Islet of Langerhans (tissue), 1 donor: ENCODE measurements at regions not wholly inside any gene's neighbourhood (a gene's known extent, or its start where the extent isn't known, plus 50 kb on each side); places are given as distances from the start of the nearest gene placed in this dataset.
"Not testable (repeated sequence)": the region's sequence is repeated elsewhere in the genome, so short reads cannot be mapped to it uniquely, and the experiment has no call there.

Experiments used
- FAIRE-seq: peaks from one replicate; lab custom pipeline; 2011; peaks lifted over from hg19 to GRCh38; lab: Jason Lieb, UNC

DNA sequence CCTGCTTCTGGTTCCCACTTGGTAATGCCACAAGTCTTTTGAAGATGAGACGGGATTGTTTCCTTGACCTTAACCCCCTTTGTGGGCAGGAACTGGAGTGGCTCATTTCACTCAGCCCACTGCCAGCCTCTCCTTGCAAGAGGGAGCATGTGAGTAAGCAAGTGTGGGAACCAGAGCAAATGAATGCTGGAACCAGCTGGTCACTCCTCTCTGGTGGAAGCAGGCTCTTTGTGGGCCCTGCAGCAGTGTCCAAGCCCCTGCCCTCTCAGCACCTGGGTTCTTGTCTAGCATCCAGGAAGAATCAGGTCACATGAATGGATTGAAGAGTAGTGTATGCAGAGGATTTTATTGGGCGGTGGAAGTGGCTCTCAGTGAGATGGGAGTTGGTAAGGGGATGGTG, 944.5 kb downstream of the QKI start:
- FAIRE-seq, result no peak

DNA sequence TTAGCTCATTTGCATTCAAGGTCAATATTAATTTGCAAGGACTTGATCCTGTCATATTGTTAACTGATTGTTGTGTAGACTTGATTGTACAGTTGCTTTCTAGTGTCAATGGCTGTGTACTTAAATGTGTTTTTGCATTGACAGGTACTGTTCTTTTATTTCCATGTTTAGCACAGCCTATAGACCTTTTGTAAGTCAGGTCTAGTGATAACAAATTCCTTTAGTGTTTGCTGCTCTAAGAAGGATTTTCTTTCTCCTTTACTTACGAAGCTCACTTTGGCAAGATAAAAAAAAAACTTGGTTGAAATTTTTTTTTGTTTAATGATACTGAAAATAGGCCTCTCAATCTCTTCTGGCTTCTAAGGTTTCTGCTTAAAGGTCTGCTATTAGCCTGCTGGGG, 942.3 kb downstream of the QKI start:
- FAIRE-seq, result no peak

DNA sequence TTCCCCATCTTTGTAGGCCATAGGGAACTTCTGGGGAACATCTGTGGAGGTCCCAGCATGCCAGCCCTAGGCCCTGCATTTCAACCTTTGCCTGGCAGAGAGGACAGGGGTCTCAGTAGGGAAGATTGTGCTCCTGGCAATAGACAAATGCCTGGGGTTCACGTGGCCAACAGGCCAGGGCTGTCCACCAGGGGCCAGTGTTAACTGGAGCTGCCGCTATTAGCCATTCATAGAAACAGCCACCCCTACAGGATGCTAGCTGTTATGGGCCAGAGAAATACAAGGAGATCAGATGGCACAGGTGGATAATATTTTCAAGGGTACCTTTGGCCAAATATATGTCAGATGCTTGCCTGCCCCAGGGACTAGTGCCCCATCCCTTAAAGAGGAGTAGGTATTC, 932.9 kb downstream of the QKI start:
- FAIRE-seq, result no peak

DNA sequence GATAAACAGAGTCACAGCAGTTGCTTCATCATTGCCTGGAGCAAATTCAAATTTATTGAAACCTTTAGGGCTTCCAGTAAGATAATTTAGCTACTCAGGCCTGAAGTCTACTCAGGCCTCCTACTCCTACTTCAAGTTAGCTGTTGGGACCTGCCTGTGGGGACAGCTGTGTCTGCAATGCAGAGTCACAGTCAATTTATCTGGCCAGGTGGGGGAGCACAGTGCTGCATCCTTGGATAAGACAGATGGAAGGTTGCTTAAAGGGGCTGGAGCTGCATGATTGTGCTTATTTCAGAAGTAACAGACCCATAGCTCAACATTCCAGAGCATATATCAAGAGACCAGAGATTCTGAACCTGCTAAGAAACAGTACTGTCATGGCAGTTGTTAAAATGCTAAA, 932.1 kb downstream of the QKI start:
- no peak for FAIRE-seq

DNA sequence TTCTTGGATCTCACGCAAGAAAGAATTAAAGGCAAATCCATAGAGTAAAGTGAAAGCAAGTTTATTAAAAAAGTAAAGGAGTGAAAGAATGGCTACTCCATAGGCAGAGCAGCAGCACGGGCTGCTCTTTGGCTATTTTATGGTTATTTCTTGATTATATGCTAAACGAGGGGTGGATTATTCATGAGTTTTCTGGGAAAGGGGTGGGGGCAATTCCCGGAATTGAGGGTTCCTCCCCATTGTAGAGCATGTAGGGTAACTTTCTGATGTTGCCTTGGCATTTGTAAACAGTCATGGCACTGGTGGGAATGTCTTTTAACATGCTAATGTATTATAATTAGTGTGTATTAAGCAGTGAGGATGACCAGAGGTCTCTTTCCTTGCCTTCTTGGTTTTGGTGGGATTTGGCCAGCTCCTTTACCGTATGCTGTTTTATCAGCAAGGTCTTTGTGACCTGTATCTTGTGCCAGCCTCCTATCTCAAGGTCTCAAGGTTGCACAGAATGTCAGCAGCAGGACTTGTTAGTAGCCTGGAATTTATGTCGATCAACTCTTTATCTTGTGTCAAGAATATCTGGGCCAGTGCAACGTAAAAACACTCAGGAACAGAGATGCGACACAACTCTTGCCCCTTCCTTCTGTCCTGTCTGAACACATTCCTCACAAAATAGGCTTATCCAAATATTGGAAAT, 931.4 kb downstream of the QKI start:
- FAIRE-seq, result no peak

DNA sequence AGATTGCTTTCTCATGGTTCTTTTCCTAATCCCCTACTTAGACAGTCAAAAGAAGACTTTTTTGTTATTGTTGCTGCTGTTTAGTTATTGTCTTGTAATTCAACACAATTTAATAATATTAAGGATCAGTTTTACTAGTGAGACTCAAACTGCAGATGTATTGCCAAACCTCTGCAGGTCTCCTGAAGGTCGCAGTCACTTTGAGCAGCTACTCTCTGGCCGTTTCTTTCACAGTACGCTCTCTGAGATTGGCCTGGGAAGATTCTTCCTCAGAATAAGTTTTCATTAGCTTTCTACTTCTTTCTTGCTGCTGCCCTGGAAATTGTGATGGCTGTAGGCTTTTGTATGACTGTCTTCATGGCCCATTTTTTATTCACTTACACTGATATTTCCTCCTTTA, 930.8 kb downstream of the QKI start:
- FAIRE-seq, result no peak

DNA sequence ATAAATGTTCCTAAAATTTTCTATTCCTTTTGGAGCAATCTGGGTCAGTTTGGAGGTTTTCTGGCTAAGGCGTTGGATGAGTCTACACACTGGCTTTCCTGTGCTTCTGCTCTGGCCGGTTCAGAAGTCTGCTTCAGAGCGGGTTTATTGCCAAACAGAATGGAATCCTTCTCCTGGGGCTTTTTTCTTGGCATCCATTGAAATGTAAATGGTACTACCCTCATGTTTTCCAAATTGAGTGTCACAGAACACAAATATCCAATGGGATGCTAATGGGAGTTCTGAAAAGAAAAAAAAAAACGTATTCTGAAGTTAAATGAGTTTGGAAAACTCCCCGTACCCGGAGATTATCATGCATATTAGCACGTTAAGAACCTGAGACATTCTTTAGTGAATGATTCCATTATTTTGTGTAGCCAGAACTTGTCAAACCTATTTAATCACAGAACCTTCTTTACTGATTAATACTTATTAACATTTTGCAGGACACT, 930.3 kb downstream of the QKI start:
- FAIRE-seq, result no peak

DNA sequence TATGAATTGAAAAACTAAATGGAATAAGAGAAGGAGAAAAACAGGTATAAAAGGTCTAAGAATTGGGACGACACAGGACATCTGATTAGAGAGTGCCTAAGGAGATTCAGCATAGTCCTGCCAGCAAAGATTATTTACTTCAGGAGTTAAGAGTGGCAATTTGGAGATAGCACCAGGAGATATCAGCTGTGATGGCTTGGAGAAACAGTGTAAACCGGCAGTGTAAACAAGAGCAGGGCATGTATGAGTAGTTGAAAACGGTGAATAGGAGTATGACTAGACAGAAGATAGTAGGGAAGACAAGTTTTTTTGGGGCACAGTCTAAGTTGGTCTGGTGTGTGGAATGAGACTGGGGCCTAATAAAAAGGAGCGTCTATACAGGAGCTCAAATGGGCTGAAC, 924.9 kb downstream of the QKI start:
- not testable (repeated sequence) for FAIRE-seq

DNA sequence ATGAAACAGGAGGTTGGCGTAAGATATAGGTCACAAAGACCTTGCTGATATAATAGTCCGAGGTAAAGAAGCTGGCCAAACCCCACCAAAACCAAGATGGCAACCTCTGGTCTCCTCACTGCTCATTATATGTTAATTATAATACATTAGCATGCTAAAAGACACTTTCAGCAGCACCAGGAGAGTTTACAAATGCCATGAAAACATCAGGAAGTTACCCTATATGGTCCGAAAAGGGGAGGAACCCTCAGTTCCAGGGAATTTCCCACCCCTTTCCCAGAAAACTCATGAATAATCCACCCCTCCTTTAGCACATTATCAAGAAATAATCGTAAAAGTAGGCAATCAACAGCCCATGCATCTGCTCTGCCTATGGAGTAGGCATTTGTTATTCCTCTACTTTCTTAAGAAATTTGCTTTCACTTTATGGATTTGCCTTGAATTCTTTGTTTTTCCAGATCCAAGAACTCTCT, 923.4 kb downstream of the QKI start:
- no peak for FAIRE-seq

DNA sequence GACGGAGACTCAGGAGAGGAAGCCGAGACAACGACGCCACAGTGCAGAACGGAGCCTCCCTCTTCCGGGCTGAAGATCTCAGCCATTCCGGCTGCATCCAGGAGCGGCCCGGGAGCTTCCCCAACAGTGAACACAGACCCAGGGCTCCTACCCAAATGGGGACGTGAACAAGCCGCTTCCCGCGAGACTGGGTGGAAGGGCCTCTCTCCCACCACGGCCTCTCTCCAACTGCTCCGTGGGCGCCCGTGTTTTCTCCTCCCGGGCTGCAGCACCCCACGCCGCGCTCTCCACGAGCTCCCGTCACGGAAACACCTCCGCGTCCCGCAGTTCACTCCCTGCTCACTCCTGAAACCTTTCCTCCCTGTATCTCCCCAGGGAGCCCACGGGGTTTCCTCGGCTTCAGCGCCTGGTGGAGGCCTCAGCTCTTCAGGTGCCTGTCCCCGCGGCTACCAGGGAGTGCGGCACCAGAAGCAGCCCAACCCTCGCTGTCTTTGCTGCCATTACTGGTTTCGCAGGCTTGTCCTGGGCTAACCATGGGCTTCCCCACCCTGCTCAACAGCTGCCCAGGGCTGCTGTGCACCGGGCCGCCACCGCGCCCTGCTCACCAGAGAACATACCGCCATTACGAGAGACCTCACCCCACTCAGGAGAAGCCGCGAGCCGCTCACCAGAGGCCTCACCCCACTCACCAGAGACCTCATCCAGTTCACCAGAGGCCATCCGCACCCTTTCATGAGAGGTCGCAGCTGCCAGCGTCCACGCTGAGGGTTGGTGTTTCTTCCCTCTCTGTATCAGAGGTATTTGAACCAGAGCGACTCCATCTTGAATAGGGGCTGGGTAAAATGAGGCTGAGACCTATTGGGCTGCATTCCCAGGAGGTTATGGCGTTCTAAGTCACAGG, 922.8 kb downstream of the QKI start:
- FAIRE-seq, result no peak

DNA sequence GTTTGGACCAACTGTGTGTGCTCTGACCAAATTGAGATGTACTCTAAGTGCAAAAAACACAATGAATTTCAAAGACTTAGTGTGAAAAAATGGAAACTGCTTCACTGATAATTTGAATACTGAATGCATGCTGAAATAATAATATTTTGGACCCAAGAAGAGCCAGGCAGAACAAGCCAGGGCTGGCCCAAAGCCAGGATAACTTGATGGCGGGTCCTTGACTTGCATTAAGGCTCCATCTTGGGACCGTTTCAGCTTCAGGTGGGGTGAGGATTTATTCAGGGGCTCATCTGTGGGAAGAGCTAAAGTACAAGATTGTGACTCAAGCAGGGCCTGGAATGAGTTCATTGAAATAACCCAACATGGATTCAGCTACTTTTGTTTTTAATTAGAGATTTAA, 921.9 kb downstream of the QKI start:
- no peak for FAIRE-seq

DNA sequence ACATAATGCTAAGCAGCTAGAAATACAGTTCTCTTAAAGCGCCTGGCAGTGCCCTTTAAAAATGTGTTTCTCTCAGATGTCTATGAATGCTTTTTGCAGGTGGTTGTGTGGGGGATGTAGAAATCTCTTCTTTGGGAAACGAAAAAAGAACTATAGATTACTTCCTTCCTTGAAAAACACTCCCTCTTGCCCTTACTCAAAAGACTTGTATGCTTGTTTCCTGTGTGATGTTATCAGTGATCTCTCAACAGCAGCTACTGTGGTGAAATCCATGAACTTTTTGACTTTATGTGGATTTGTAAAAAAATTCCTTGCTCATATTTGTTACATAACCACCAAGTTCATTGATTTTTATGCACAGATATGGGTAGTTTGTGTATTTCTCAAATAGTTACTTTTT, 916.5 kb downstream of the QKI start:
- FAIRE-seq, result no peak

DNA sequence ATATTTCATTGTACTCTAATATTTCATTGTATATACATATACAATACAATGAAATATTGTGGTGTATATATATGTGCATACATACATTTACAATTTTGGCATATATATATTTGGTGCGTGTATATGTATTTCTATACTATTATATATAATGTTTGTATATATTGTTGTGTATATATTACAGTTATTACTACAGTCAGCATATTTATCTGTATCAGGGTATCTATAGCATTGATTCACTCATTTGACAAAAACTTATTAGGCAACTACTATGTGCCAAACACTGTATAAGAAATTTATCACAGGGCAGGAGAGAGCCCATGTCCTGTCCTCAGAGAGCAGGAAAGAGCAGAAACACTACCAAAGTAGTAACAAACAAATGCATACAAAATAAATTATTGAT, 910.6 kb downstream of the QKI start:
- FAIRE-seq, result no peak

DNA sequence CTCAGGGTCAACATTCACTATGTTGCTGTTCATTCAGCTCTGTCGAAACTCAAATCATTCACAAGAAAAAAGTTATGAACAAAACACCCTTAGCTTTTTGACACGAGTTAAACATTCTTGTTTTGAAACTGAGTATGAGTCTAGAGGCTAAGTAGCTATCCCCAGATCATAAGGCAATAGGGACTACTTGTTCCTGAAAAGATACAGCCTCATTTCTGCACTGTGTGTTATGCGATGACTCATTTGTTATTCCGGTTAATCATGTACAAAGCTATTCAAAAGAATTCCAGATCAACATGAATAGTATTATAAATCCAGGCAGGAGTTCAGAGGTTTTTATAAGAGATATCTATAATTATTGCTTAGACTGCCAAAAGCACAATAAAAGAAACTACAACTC, 908.0 kb downstream of the QKI start:
- no peak for FAIRE-seq

DNA sequence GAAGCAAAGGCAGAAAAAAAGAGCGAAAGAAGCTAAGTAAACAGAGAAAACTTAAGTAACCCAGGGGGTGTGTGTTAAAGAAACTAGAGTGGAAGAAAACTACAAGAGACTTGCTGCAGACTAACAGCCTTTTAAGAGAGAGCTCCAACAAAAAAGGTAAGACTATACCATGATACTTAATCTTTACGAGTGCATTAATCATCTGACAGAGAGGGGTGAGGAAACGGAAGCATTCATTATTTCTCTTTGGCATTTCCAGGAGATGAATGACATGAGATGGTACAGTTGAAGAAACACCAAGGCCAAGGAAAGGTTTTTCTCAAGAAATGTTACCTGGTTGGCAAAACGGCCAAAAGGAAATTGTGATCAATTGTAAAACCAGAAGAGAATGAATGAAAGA, 906.8 kb downstream of the QKI start:
- no peak for FAIRE-seq

DNA sequence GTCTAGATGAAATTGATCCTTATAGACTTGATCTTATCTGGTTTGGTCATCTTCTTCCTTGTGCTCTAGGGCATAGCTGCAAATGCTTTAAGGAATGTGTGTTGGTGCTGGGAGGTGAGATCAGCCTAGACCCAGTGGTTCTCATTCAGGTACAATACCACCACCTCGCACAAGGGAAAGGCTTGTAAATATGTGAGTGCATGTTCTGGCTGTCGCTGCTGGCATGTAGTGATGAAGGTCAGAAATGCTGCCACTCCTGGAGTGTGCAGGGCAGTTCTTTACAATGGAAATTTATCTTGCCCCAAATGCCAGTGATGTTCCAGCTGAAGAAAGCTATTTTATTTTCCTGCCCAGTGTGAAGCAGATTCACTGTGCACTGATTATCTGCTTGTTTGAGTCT, 900.9 kb downstream of the QKI start:
- FAIRE-seq, result no peak

DNA sequence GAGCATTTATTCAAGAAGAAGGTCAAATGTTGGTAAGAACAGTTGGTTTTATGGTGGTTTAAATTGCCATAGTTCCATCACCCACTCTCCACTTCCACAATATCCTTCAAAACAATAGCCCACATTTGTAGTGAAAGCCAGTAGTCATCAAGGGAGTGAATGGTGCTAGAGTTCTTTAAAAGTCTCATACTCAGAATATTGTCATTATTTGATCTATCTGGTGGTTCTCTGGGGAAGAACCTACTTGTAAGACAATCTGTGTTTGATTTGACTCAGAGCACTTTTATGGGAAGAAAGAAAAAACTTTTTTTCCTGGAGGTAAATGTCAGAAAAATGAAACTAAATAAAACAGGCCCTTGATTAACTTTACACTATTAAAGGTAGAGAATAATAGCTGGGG, 893.8 kb downstream of the QKI start:
- FAIRE-seq, result no peak

DNA sequence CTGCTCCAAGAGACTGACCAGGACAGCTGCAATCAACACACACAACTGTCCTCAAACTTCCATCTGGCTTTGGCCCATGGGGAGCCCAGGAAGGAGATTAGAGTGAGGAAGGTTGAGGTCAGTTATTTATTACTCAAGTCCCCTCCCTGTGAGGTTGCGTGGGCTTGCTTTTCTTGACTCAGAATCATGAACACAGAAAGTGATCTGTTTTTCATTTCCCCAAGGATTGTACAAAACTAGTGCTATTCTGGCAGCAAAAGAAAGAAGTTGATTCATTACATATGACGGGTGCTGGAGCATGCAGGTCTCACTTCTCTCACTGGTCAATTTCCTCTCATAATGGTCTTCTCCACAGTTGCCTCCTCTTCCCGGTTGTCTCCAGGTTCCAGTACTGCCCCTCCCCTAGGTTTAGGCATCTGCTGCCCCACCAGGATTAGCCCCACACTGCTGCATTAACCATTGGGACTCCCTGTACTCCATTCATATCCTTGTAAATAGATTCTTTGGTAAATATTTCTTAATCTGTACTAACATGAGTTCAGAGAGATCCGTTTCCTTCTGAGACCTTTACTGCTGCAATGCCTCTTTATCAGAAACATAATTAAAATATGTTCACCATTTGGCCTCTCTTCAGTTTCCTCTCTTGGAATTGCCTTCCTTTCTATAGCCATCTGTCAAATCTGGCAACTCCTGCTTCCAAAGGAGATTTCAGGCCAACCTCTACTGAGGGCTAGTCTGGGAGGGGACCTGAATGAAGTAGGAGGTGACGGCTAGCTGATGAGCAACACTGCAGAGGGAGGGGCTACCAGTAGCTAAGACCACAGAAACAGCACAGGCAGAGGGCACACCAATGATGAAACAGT, 888.8 kb downstream of the QKI start:
- no peak for FAIRE-seq

DNA sequence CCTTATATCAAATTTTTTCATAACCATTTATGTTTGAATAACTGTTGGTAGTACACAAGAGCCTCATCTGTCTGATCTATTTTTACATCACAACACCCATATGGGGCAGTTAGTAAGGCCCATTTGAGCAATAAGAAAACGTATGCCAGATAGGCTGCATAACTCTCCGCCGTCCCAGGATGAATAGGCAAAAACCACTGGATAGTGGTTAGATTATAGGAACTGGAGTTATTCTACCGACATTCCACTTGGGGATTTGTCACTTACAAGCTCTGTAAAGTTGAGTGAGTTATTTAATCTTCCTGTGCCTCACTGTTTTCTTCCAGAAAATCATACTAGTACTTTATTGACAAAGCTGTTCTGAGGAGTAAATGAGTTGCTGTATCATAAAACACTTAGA, 881.9 kb downstream of the QKI start:
- no peak for FAIRE-seq

DNA sequence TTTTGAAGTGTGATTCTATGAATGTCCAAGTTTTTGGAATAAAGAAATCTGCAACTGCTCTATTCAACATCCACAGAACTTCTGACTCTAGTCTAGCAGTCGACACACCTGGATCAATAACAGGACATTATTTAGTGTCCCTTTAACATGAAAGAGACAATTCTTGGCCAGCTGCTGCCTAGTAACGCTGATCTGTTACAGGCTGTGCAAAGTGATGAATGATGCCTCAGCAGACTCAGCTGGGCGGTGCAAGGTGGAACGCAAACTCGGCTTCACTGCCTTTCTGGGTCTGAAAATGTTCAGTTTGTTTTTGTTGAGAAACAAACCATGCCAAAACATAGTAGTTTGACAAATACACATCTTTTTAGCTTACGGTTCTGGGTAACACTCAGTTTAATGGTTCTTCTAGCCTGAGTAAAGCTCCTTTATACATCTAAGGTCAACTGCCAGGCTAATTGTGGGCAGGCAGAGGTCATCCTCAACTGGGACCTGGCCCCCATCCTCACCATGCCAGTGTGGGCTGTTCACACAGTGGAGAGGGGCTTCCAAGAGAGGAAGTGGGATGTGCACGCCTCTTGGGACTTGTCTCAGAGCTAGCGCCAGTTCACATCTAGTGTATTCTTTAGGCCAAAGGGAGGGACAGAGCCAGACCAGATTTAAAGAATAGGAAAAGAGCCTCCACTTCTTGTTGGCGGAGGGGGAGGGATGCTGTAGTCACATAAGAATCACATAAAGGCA, 879.7 kb downstream of the QKI start:
- FAIRE-seq, result no peak

DNA sequence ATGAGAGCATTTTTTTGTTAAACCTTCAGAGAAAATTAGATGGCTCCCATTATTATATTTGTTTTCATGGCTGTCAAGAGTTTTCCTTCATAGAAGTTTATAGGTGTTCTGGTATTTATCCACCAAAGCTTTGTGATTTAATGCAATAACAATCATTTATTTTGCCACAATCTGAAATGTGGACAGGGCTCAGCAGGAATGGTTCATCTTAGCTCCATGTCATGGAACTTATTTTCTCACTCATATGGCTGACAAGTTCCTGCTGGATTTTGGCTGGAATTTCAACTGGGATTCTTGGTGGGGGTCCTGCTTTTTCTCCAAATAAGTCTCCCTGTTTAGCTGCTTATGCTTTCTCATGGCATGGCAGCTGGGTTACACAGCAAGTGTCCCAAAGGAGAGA, 876.7 kb downstream of the QKI start:
- no peak for FAIRE-seq

DNA sequence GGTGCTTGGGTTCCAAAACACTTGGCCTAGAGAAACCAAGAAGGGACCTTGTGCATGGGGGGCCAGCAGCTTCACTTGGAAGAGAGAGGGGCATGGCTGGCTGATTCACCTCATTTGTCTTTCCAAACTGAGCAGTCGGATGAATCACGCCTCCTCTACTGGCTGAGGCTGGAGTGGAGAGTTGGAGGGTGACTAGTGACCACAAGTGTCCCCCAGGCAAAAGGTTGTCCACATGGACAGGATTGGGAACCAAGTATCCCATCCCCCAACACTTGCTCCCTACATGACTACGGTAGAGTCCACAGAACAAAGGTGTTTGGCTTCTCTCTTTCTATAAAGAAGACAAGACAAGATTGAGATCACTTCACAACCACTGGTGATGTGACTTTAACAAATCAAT, 875.6 kb downstream of the QKI start:
- no peak for FAIRE-seq
